ENCODE measurements at regions not wholly inside any gene's neighbourhood (a gene's known extent, or its start where the extent isn't known, plus 50 kb on each side); places are given as distances from the start of the nearest gene placed in this dataset.
"Not testable (repeated sequence)": the region's sequence is repeated elsewhere in the genome, so short reads cannot be mapped to it uniquely, and the experiment has no call there.

DNA sequence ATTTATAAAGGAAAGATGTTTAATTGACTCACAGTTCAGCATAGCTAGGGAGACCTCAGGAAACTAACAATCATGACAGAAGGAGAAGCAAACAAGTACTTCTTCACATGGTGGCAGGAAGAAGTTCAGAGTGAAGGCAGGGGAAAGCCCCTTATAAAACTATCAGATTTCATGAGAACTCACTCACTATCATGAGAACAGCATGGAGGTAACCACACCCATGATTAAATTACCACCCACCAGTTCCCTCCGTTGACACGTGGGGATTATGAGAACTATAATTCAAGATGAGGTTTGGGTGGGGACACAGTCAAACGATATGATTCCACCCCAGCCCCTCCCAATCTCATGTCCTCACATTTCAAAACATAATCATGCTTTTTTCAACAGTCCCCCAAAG is 124.2 kb upstream of the PCGF5 start:
- no peak for DNase-seq
- intact Hi-C loops (cut with DNase I; ENCODE audit: low total_unique reads) = no loop called here
- TF ChIP-seq POLR2A (IDR thresholded peaks at IDR 0.05) (no peak), POLR2AphosphoS5 (IDR thresholded peaks at IDR 0.05) (no peak)
- TF ChIP-seq, protein P1, sequence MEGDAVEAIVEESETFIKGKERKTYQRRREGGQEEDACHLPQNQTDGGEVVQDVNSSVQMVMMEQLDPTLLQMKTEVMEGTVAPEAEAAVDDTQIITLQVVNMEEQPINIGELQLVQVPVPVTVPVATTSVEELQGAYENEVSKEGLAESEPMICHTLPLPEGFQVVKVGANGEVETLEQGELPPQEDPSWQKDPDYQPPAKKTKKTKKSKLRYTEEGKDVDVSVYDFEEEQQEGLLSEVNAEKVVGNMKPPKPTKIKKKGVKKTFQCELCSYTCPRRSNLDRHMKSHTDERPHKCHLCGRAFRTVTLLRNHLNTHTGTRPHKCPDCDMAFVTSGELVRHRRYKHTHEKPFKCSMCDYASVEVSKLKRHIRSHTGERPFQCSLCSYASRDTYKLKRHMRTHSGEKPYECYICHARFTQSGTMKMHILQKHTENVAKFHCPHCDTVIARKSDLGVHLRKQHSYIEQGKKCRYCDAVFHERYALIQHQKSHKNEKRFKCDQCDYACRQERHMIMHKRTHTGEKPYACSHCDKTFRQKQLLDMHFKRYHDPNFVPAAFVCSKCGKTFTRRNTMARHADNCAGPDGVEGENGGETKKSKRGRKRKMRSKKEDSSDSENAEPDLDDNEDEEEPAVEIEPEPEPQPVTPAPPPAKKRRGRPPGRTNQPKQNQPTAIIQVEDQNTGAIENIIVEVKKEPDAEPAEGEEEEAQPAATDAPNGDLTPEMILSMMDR (IDR thresholded peaks at IDR 0.05 in 8 of 11, conservative IDR thresholded peaks at IDR 0.05 in 3 of 11) = no peak

DNA sequence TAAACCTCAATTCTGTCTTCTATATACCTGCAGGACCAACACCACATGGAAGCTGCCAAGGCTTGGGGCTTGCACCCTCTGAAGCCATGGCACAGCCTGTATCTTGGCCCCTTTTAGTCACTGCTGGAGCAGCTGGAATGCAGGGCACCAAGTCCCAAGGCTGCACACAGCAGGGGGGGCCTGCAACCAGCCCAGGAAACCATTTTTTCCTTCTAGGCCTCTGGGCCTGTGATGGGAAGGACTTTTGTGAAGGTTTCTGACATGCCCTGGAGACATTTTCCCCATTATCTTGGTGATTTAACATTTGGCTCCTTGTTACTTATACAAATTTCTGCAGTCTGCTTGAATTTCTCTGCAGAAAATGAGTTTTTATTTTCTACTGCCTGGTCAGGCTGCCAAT is 123.2 kb upstream of the PCGF5 start:
- Histone ChIP-seq H3K27me3 (replicated peaks in 1 of 7) (no peaks in the 10 kb centered on the region), H3K4me1 (no peaks in the 10 kb centered on the region), H3K27ac (no peak overlapping the region), H3K36me3 (no peaks in the 10 kb centered on the region), H3K9me3 (peaks cover 0 to 42% (median 29%) of the 10 kb centered on the region in 8 donors), H3K4me3 (no peak overlapping the region)
- intact Hi-C loops (cut with DNase I; ENCODE audit: low total_unique reads) = no loop called here
- no peak for DNase-seq
- TF ChIP-seq, protein P1 (IDR thresholded peaks at IDR 0.05 in 8 of 11, conservative IDR thresholded peaks at IDR 0.05 in 3 of 11) = no peak
- no peak for TF ChIP-seq POLR2A (IDR thresholded peaks at IDR 0.05)
- TF ChIP-seq POLR2AphosphoS5 (IDR thresholded peaks at IDR 0.05) = no peak

More for the DNA sequence above, 124.2 kb upstream of the PCGF5 start:
- Histone ChIP-seq H3K9me3 (peaks cover 0 to 42% (median 29%) of the 10 kb centered on the region in 8 donors), H3K4me1 (no peaks in the 10 kb centered on the region), H3K36me3 (no peaks in the 10 kb centered on the region), H3K27me3 (replicated peaks in 1 of 7) (no peaks in the 10 kb centered on the region), H3K4me3 (no peak overlapping the region), H3K27ac (no peak overlapping the region)
- WGBS, 5 donors = 49 to 70% (median 55%) methylated on average over 3 of the region's 3 CpGs

DNA sequence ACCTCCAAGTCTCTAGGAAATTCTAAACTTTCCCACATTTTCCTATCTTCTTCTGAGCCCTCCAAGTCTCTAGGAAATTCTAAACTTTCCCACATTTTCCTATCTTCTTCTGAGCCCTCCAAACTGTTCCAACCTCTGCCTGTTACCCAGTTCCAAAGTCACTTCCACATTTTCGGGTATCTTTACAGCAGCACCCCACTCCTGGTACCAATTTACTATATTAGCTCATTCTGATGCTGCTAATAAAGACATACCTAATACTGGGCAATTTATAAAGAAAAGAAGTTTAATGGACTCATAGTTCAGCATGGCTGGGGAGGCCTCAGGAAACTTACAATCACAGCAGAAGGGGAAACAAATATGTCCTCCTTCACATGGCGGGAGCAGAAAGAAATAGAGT is 122.4 kb upstream of the PCGF5 start:
- DNase-seq; intact Hi-C loops (cut with DNase I; ENCODE audit: low total_unique reads); H3K27ac ChIP-seq; H3K4me3 ChIP-seq; H3K36me3 ChIP-seq; H3K4me1 ChIP-seq; H3K27me3 ChIP-seq (replicated peaks in 1 of 7): not testable (repeated sequence)
- 90 to 100% (median 96%) methylated on average over 2 of the region's 2 CpGs for WGBS, 5 donors
- H3K9me3 ChIP-seq = peaks cover 0 to 37% (median 28%) of the 10 kb centered on the region in 8 donors

DNA sequence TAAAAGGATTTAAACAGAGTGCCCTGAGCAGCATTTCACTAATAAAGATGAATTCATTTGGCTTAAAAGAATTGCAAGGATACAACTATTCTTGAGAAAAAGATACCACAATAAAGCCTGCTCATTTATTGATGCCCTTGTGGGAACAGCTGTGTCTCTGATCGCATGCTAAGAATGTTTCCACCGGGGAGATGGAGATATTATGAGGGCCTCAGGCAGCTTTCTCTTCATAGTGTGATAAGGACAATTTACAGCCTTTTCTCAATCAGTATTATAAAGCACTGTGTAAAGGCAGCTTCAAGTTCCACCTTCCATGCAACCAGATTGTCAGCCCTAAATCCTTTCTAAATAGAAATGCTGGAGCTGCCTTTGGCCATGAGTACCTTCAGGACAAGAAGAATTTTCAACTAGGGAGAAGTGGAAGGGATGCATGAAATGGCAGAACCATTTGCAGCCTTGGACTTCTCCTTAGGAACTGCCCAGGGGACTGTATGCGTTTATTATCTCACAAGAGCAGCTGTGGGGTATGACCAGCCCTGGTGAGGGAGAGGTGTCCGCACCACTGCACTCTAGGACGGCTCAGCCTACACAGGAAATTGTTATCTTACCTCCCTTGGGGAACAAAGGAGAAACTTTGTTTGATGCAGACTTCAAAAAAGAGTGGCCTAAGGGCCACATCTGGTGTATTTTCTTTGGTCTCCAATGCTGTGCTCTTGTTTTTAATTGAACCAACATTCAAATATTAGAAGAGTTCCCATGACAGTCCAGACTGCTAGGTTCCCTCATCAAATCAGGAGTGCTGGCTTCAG is 116.9 kb upstream of the PCGF5 start:
- Histone ChIP-seq H3K4me3 (no peak overlapping the region), H3K36me3 (no peaks in the 10 kb centered on the region), H3K9me3 (peaks cover 0 to 5% (median 1%) of the 10 kb centered on the region in 8 donors), H3K27me3 (replicated peaks in 1 of 7) (no peaks in the 10 kb centered on the region), H3K27ac (no peak overlapping the region), H3K4me1 (peaks cover 0 to 22% (median 7%) of the 10 kb centered on the region in 6 donors)
- no peak for DNase-seq
- intact Hi-C loops (cut with DNase I; ENCODE audit: low total_unique reads) = no loop called here
- WGBS, 5 donors = 35 to 71% (median 52%) methylated on average over 5 of the region's 5 CpGs
- TF ChIP-seq, protein P1 (IDR thresholded peaks at IDR 0.05 in 8 of 11, conservative IDR thresholded peaks at IDR 0.05 in 3 of 11) = no peak
- TF ChIP-seq POLR2AphosphoS5 (IDR thresholded peaks at IDR 0.05) (no peak), POLR2A (IDR thresholded peaks at IDR 0.05) (no peak)
